Mesendoderm (in vitro differentiated cells): ENCODE measurements at regions not wholly inside any gene's neighbourhood (a gene's known extent, or its start where the extent isn't known, plus 50 kb on each side); places are given as distances from the start of the nearest gene placed in this dataset.

ENCODE experiments used
- DNase-seq: peaks from one replicate; pipeline ENCODE4 v3.0.0; 2013
- H2AK5ac ChIP-seq: 2 replicates; pipeline ENCODE4 v1.6.1; 2013; ENCODE audit warnings: low read length, inconsistent platforms
- H2BK120ac ChIP-seq: 2 replicates; pipeline ENCODE4 v1.6.1; 2013; ENCODE audit warnings: low read depth, mild to moderate bottlenecking, low read length, moderate library complexity, mixed read lengths
- H2BK15ac ChIP-seq: replicated peaks from 2 replicates; pipeline ENCODE4 v1.6.1; 2013; ENCODE audit warnings: low read depth, mild to moderate bottlenecking, moderate library complexity
- H2BK5ac ChIP-seq: 2 replicates; pipeline ENCODE4 v1.6.1; 2013; ENCODE audit warnings: low read length, inconsistent platforms
- H3K18ac ChIP-seq: 2 replicates; pipeline ENCODE4 v1.6.1; 2013; ENCODE audit warnings: mild to moderate bottlenecking, low read length, mixed read lengths
- H3K23ac ChIP-seq: one replicate; pipeline ENCODE4 v1.6.1; 2013; ENCODE audit warnings: low read length
- H3K27ac ChIP-seq: 2 replicates; pipeline ENCODE4 v1.5.1; 2013; ENCODE audit warnings: low read depth, mild to moderate bottlenecking, inconsistent platforms, low read length, moderate library complexity
- H3K27me3 ChIP-seq: 2 replicates; pipeline ENCODE4 v1.6.1; 2013; ENCODE audit warnings: low read length, control low read depth, mild to moderate bottlenecking, inconsistent platforms; ENCODE audit not compliant: insufficient read depth, poor library complexity
- H3K36me3 ChIP-seq: 2 replicates; pipeline ENCODE4 v1.6.1; 2013; ENCODE audit warnings: low read length, inconsistent platforms; ENCODE audit not compliant: control insufficient read depth, insufficient read depth
- H3K4ac ChIP-seq: one replicate; pipeline ENCODE4 v1.6.1; 2013; ENCODE audit warnings: low read depth, mild to moderate bottlenecking, low read length, moderate library complexity
- H3K4me1 ChIP-seq: 2 replicates; pipeline ENCODE4 v1.6.1; 2013; ENCODE audit warnings: low read depth, low read length, inconsistent platforms; ENCODE audit not compliant: control insufficient read depth
- H3K4me2 ChIP-seq: 2 replicates; pipeline ENCODE4 v1.6.1; 2013; ENCODE audit warnings: low read length
- H3K4me3 ChIP-seq: 2 replicates; pipeline ENCODE4 v1.5.1; 2013; ENCODE audit warnings: mild to moderate bottlenecking, low read length
- H3K56ac ChIP-seq: one replicate; pipeline ENCODE4 v1.6.1; 2013; ENCODE audit warnings: low read length
- H3K79me1 ChIP-seq: 2 replicates; pipeline ENCODE4 v1.6.1; 2013; ENCODE audit warnings: low read length, inconsistent platforms
- H3K79me2 ChIP-seq: 2 replicates; pipeline ENCODE4 v1.6.1; 2013; ENCODE audit warnings: mild to moderate bottlenecking, low read length; ENCODE audit not compliant: control insufficient read depth, insufficient read depth
- H3K9ac ChIP-seq: 2 replicates; pipeline ENCODE4 v1.6.1; 2013; ENCODE audit warnings: low read length, inconsistent platforms
- H4K5ac ChIP-seq: one replicate; pipeline ENCODE4 v1.6.1; 2013; ENCODE audit warnings: low read length
- H4K8ac ChIP-seq: one replicate; pipeline ENCODE4 v1.6.1; 2013; ENCODE audit warnings: low read depth, mild to moderate bottlenecking, control low read depth, low read length, moderate library complexity
- WGBS: extraction: QIAGEN DNeasy Blood & Tissue Kit; methylation state at CpG from one replicate; pipeline ENCODE4 v1.1.7; 2013; ENCODE audit warnings: low lambda C conversion rate, missing lambda C conversion rate; ENCODE audit not compliant: insufficient coverage; ENCODE audit errors: extremely low coverage; 5-methylcytosine and 5-hydroxymethylcytosine counted together

DNA sequence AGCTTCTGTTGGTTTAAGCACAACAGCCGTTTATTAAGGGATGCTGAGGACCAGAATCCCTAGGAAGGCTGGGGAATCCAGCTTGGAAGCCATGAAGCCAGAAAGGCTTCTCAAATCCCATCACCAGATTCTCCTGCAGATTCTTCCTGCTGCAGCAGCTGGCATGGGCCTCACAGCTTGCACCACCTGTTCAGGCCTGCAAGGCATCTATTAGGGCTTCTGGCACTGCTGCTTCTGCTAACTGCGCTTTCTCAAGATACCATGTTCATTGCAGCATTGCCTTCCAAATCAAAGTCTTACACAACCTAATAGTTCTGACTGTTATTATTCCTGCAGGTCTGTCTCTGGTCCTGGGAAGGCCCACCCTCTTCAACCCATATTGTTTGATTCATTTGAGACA, 51.2 kb upstream of the ZNF366 start:
- no peak overlapping the region for H2AK5ac ChIP-seq
- H3K27me3 ChIP-seq: no peaks in the 10 kb centered on the region
- no peak overlapping the region for H3K27ac ChIP-seq
- no peak overlapping the region for H3K23ac ChIP-seq
- no peak overlapping the region for H2BK120ac ChIP-seq
- H3K18ac ChIP-seq: no peak overlapping the region
- no peak overlapping the region for H2BK5ac ChIP-seq
- no peak overlapping the region for H4K5ac ChIP-seq
- no peak overlapping the region for H3K56ac ChIP-seq
- no peaks in the 10 kb centered on the region for H3K36me3 ChIP-seq
- H3K79me1 ChIP-seq: no peaks in the 10 kb centered on the region
- no peak overlapping the region for H3K4me3 ChIP-seq
- no peak overlapping the region for H3K4me2 ChIP-seq
- H3K9ac ChIP-seq: no peak overlapping the region
- H4K8ac ChIP-seq: no peak overlapping the region
- WGBS: no CpG with 5 or more reads among the region's 2 CpGs
- no peak for DNase-seq
- peaks cover 3% of the 10 kb centered on the region for H3K4me1 ChIP-seq
- H2BK15ac ChIP-seq: no peak overlapping the region
- H3K4ac ChIP-seq: no peak overlapping the region
- H3K79me2 ChIP-seq: no peaks in the 10 kb centered on the region

- H2AK5ac ChIP-seq: no peak overlapping the region
- H4K8ac ChIP-seq: no peak overlapping the region
- H3K36me3 ChIP-seq: no peaks in the 10 kb centered on the region
- no peak overlapping the region for H3K18ac ChIP-seq
- no peak overlapping the region for H3K4me2 ChIP-seq
- DNase-seq: no peak
- H3K4me1 ChIP-seq: peaks cover 3% of the 10 kb centered on the region
- no peak overlapping the region for H3K4ac ChIP-seq
- no peaks in the 10 kb centered on the region for H3K79me1 ChIP-seq
- WGBS: no CpG with 5 or more reads among the region's 11 CpGs
- no peak overlapping the region for H4K5ac ChIP-seq
- no peak overlapping the region for H2BK15ac ChIP-seq
- H2BK120ac ChIP-seq: no peak overlapping the region
- no peak overlapping the region for H2BK5ac ChIP-seq
- no peak overlapping the region for H3K23ac ChIP-seq
- H3K27me3 ChIP-seq: no peaks in the 10 kb centered on the region
- no peak overlapping the region for H3K27ac ChIP-seq
- H3K79me2 ChIP-seq: no peaks in the 10 kb centered on the region
- H3K9ac ChIP-seq: no peak overlapping the region
- no peak overlapping the region for H3K4me3 ChIP-seq
- H3K56ac ChIP-seq: peak overlapping the region; percentile 34
These were observed 50.8 kb upstream of the ZNF366 start for GRCh38 chr5:72558046-72558336.

GRCh38 chr5:72557167-72558045, 50.2 kb upstream of the ZNF366 start:
- Histone ChIP-seq H3K9ac (peak overlapping the region; percentile 47), H3K18ac (peak overlapping the region; percentile 65), H3K56ac (peak overlapping the region; percentile 98), H3K27me3 (no peaks in the 10 kb centered on the region), H3K4ac (no peak overlapping the region), H4K8ac (no peak overlapping the region), H3K4me2 (peak overlapping the region; percentile 14), H3K23ac (no peak overlapping the region), H3K79me2 (no peaks in the 10 kb centered on the region), H3K4me3 (no peak overlapping the region), H3K27ac (no peak overlapping the region), H2BK5ac (peak overlapping the region; percentile 46), H3K36me3 (no peaks in the 10 kb centered on the region), H2BK120ac (peak overlapping the region; percentile 9), H2BK15ac (no peak overlapping the region), H3K79me1 (no peaks in the 10 kb centered on the region), H3K4me1 (peaks cover 5% of the 10 kb centered on the region), H2AK5ac (no peak overlapping the region), H4K5ac (no peak overlapping the region)
- DNase-seq: no peak
- no CpG with 5 or more reads among the region's 18 CpGs for WGBS
